ENCODE measurements at regions not wholly inside any gene's neighbourhood (a gene's known extent, or its start where the extent isn't known, plus 50 kb on each side); places are given as distances from the start of the nearest gene placed in this dataset.
"Not testable (repeated sequence)": the region's sequence is repeated elsewhere in the genome, so short reads cannot be mapped to it uniquely, and the experiment has no call there.

DNA sequence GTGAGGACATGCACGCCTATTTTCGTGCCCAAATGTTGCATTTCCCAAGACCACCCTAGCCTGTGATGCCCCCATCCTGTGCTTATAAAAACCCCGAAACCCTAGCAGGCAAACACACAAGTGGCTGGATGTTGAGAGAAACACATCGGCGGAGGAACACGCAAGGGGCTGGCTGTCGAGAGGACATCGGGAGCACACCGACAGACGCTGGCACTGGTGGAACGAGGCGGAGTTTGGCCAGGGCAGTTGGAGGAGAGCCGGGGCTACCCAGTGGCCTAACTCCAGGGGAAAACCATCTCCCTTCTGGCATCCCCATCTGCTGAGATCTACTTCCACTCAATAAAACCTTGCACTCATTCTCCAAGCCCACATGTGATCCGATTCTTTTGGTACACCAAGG is 225.9 kb upstream of the GRIK2 start:
- H3K4me3 ChIP-seq: no peak overlapping the region
- 94 to 96% methylated on average over 14 of the region's 14 CpGs for WGBS, 2 donors
- H3K36me3 ChIP-seq: no peaks in the 10 kb centered on the region
- no peaks in the 10 kb centered on the region for H3K27me3 ChIP-seq
- no peak for TF ChIP-seq EP300 (IDR thresholded peaks at IDR 0.05)
- TF ChIP-seq, protein P1, sequence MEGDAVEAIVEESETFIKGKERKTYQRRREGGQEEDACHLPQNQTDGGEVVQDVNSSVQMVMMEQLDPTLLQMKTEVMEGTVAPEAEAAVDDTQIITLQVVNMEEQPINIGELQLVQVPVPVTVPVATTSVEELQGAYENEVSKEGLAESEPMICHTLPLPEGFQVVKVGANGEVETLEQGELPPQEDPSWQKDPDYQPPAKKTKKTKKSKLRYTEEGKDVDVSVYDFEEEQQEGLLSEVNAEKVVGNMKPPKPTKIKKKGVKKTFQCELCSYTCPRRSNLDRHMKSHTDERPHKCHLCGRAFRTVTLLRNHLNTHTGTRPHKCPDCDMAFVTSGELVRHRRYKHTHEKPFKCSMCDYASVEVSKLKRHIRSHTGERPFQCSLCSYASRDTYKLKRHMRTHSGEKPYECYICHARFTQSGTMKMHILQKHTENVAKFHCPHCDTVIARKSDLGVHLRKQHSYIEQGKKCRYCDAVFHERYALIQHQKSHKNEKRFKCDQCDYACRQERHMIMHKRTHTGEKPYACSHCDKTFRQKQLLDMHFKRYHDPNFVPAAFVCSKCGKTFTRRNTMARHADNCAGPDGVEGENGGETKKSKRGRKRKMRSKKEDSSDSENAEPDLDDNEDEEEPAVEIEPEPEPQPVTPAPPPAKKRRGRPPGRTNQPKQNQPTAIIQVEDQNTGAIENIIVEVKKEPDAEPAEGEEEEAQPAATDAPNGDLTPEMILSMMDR (IDR thresholded peaks at IDR 0.05): no peak
- TF ChIP-seq POLR2A (IDR thresholded peaks at IDR 0.05): no peak
- TF ChIP-seq POLR2AphosphoS5 (IDR thresholded peaks at IDR 0.05): no peak
- no peak overlapping the region for H3K27ac ChIP-seq
- intact Hi-C loops (cut with DNase I): no loop called here
- H3K4me1 ChIP-seq: no peaks in the 10 kb centered on the region
- DNase-seq: no peak
- peaks cover 0 to 3% (median 0%) of the 10 kb centered on the region in 4 donors for H3K9me3 ChIP-seq

DNA sequence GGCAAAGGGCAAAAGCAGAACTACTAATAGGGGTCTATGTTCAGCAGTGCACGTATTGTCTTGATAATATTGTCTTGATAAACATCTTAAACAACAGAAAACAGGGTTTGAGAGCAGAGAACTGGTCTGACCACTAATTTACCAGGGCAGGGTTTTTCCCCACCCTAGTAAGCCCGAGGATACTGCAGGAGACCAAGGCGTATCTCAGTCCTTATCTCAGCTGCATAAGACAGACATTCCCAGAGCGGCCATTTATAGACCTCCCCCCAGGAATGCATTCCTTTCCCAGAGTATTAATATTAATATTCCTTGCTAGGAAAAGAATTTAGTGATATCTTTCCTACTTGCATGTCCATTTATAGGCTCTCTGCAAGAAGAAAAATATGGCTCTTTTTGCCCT is 222.5 kb upstream of the GRIK2 start:
- H3K27me3 ChIP-seq; H3K4me1 ChIP-seq; H3K9me3 ChIP-seq; H3K4me3 ChIP-seq; DNase-seq; intact Hi-C loops (cut with DNase I); H3K36me3 ChIP-seq; H3K27ac ChIP-seq: not testable (repeated sequence)
- 87 to 89% methylated on average over 4 of the region's 4 CpGs for WGBS, 2 donors

DNA sequence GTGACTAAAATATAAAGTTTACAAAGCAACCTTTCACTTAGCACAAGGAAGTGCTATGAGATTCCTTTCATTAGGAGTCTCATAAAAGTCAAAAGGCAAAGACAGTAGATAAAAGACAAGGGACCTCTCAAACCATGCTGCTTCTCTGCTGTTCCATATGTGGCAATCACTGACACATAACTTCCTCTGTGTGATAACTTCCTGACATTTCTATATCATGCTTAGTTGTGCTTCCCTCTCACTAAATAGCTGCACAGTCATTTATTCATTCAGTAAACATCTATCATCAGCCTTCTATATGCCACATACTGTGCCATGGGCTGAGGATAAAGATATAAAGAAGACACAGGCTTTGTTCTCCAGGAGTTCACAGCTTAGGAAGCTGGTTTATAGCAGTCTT is 214.8 kb upstream of the GRIK2 start:
- H3K27ac ChIP-seq: no peak overlapping the region
- no peak for TF ChIP-seq EP300 (IDR thresholded peaks at IDR 0.05)
- no peak for TF ChIP-seq POLR2A (IDR thresholded peaks at IDR 0.05)
- TF ChIP-seq POLR2AphosphoS5 (IDR thresholded peaks at IDR 0.05): no peak
- TF ChIP-seq, protein P1 (IDR thresholded peaks at IDR 0.05): no peak
- DNase-seq: no peak
- no peak overlapping the region for H3K4me3 ChIP-seq
- no peaks in the 10 kb centered on the region for H3K27me3 ChIP-seq
- H3K9me3 ChIP-seq: no peaks in the 10 kb centered on the region
- no peaks in the 10 kb centered on the region for H3K4me1 ChIP-seq
- intact Hi-C loops (cut with DNase I): no loop called here
- no peaks in the 10 kb centered on the region for H3K36me3 ChIP-seq

DNA sequence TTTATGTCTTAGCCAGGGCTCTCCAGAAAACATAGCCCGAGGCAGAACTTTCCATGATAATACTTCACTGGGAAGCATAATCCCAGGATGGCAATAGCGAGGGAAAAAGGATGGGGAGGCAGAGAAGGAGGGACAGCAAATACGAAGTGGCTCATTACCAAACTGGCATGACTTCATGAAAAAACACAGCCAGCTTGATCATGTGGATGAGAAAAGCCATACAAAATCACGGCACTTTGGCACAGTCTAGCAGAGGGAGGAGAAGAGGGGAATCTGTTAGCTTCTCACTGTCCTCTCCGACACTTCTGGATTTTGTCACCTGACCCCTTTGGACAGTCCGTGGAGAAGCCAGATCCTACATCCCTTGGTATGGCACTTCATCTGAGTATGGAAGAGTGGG is 212.5 kb upstream of the GRIK2 start:
- no peak for TF ChIP-seq EP300 (IDR thresholded peaks at IDR 0.05)
- no peak for TF ChIP-seq POLR2AphosphoS5 (IDR thresholded peaks at IDR 0.05)
- TF ChIP-seq, protein P1 (IDR thresholded peaks at IDR 0.05): no peak
- TF ChIP-seq POLR2A (IDR thresholded peaks at IDR 0.05): no peak
- Histone ChIP-seq H3K9me3 (no peaks in the 10 kb centered on the region), H3K4me1 (no peaks in the 10 kb centered on the region), H3K4me3 (no peak overlapping the region), H3K27me3 (no peaks in the 10 kb centered on the region), H3K36me3 (no peaks in the 10 kb centered on the region), H3K27ac (no peak overlapping the region)
- WGBS, 2 donors: 87 to 88% methylated on average over 6 of the region's 6 CpGs
- DNase-seq: no peak
- intact Hi-C loops (cut with DNase I): no loop called here

DNA sequence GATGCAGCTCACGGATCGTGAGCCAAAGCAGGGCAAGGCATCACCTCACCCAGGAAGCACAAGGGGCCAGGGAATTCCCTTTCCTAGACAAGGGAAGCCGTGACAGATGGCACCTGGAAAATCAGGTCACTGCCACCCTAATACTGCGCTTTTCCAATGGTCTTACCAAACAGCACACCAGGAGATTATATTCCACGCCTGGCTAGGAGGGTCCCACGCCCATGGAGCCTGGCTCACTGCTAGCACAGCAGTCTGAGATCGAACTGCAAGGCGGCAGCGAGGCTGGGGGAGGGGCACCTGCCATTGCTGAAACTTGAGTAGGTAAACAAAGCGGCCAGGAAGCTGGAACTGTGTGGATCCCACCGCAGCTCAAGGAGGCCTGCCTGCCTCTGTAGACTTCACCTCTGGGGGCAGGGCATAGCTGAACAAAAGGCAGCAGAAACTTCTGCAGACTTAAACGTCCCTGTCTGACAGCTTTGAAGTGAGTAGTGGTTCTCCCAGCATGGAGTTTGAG is 205.2 kb upstream of the GRIK2 start:
- H3K36me3 ChIP-seq; intact Hi-C loops (cut with DNase I); H3K27me3 ChIP-seq; DNase-seq; H3K4me3 ChIP-seq; H3K9me3 ChIP-seq; H3K27ac ChIP-seq; H3K4me1 ChIP-seq: not testable (repeated sequence)
- 88% methylated on average over 12 of the region's 12 CpGs for WGBS, 2 donors

DNA sequence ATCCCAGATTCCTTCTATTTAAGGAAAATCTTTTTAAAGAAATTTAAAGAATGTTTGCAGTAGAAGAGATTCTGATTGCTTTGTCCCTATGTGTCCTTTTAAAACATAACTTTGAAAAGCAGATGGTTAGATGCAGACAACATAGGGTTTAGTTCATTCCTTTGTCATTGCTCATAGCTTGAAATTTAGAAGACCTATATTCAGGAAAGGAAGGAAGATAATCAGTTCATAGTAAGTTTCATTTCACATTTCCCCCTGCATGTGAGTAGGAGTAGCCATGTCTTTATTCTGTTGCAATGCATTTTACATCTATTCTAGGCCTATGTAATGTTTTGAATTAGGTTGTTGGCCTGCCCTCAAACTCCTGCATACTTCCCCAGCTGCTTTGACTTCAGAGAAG is 197.9 kb upstream of the GRIK2 start:
- no peak for DNase-seq
- H3K9me3 ChIP-seq: peaks cover 0 to 3% (median 0%) of the 10 kb centered on the region in 4 donors
- no peak overlapping the region for H3K4me3 ChIP-seq
- TF ChIP-seq EP300 (IDR thresholded peaks at IDR 0.05) (no peak), POLR2AphosphoS5 (IDR thresholded peaks at IDR 0.05) (no peak), POLR2A (IDR thresholded peaks at IDR 0.05) (no peak)
- TF ChIP-seq, protein P1 (IDR thresholded peaks at IDR 0.05): no peak
- intact Hi-C loops (cut with DNase I): no loop called here
- H3K27me3 ChIP-seq: no peaks in the 10 kb centered on the region
- H3K4me1 ChIP-seq: no peaks in the 10 kb centered on the region
- H3K36me3 ChIP-seq: no peaks in the 10 kb centered on the region
- no peak overlapping the region for H3K27ac ChIP-seq
